Progenitor cell of endocrine pancreas (in vitro differentiated cells): ENCODE measurements at regions not wholly inside any gene's neighbourhood (a gene's known extent, or its start where the extent isn't known, plus 50 kb on each side); places are given as distances from the start of the nearest gene placed in this dataset.

Experiments used
- DNase-seq: peaks from one replicate; pipeline ENCODE4 v3.0.0; 2021; ENCODE audit warnings: low spot score; ENCODE audit not compliant: unreplicated experiment
- H3K27ac Mint-ChIP-seq: 2 replicates; pipeline ENCODE4 v1.8.0; 2021; ENCODE audit warnings: mild to moderate bottlenecking, moderate library complexity, mixed read lengths
- H3K27me3 Mint-ChIP-seq: 2 replicates; pipeline ENCODE4 v1.8.0; 2021; ENCODE audit warnings: mixed read lengths
- H3K36me3 Mint-ChIP-seq: 2 replicates; pipeline ENCODE4 v1.8.0; 2022; ENCODE audit warnings: mixed read lengths; ENCODE audit not compliant: insufficient read depth
- H3K4me1 Mint-ChIP-seq: 2 replicates; pipeline ENCODE4 v1.8.0; 2021; ENCODE audit warnings: low read depth, mixed read lengths
- H3K4me3 Mint-ChIP-seq: 2 replicates; pipeline ENCODE4 v1.8.0; 2021; ENCODE audit warnings: low read depth, mild to moderate bottlenecking, moderate library complexity, mixed read lengths
- H3K9me3 Mint-ChIP-seq: 2 replicates; pipeline ENCODE4 v1.8.0; 2021; ENCODE audit warnings: low read depth, mixed read lengths
- CTCF ChIP-seq: fragments of 200-600 bp; sonication (generic); IDR thresholded peaks from one replicate; pipeline ENCODE4 v1.5.0; 2021; ENCODE audit warnings: antibody characterized with exemption, mild to moderate bottlenecking; ENCODE audit not compliant: unreplicated experiment

- no peak for TF ChIP-seq CTCF
- H3K27me3 Mint-ChIP-seq, result no peaks in the 10 kb centered on the region
- no peaks in the 10 kb centered on the region for H3K9me3 Mint-ChIP-seq
- H3K4me1 Mint-ChIP-seq, result peaks cover 5% of the 10 kb centered on the region
- H3K36me3 Mint-ChIP-seq, result no peaks in the 10 kb centered on the region
- no peak for DNase-seq
- no peak overlapping the region for H3K27ac Mint-ChIP-seq
- H3K4me3 Mint-ChIP-seq, result no peak overlapping the region
Measured at GRCh38 chr1:58430421-58431275, 115.9 kb downstream of the OMA1 start.

GRCh38 chr1:58426918-58427317 lies 119.6 kb downstream of the OMA1 start:
- no peak for TF ChIP-seq CTCF
- no peaks in the 10 kb centered on the region for H3K36me3 Mint-ChIP-seq
- no peak overlapping the region for H3K27ac Mint-ChIP-seq
- no peak for DNase-seq
- no peaks in the 10 kb centered on the region for H3K27me3 Mint-ChIP-seq
- H3K4me1 Mint-ChIP-seq, result peaks cover 5% of the 10 kb centered on the region
- no peak overlapping the region for H3K4me3 Mint-ChIP-seq
- no peaks in the 10 kb centered on the region for H3K9me3 Mint-ChIP-seq

- Mint-ChIP-seq H3K36me3 (no peaks in the 10 kb centered on the region), H3K27ac (no peak overlapping the region), H3K4me1 (peaks cover 6% of the 10 kb centered on the region), H3K9me3 (no peaks in the 10 kb centered on the region), H3K27me3 (peaks cover 3% of the 10 kb centered on the region), H3K4me3 (no peak overlapping the region)
- no peak for TF ChIP-seq CTCF
- no peak for DNase-seq
Measured at GRCh38 chr1:58422436-58422835, 124.1 kb downstream of the OMA1 start.

GRCh38 chr1:58418283-58419228 lies 128.0 kb downstream of the OMA1 start:
- H3K27me3 Mint-ChIP-seq, result peaks cover 3% of the 10 kb centered on the region
- H3K4me3 Mint-ChIP-seq, result no peak overlapping the region
- H3K4me1 Mint-ChIP-seq, result peaks cover 6% of the 10 kb centered on the region
- no peak for TF ChIP-seq CTCF
- H3K36me3 Mint-ChIP-seq, result no peaks in the 10 kb centered on the region
- peak overlapping the region; percentile 26 for H3K27ac Mint-ChIP-seq
- no peaks in the 10 kb centered on the region for H3K9me3 Mint-ChIP-seq
- DNase-seq, result no peak

- Mint-ChIP-seq H3K27ac (no peak overlapping the region), H3K4me3 (no peak overlapping the region), H3K36me3 (no peaks in the 10 kb centered on the region), H3K27me3 (no peaks in the 10 kb centered on the region), H3K4me1 (no peaks in the 10 kb centered on the region), H3K9me3 (no peaks in the 10 kb centered on the region)
- DNase-seq, result no peak
- TF ChIP-seq CTCF, result no peak
Measured at GRCh38 chr1:58412071-58412580, 134.4 kb downstream of the OMA1 start.
